ENCODE measurements at regions not wholly inside any gene's neighbourhood (a gene's known extent, or its start where the extent isn't known, plus 50 kb on each side); places are given as distances from the start of the nearest gene placed in this dataset.
A peak's percentile ranks its signal among the peaks of the same experiment; 100 is the strongest.
"Not testable (repeated sequence)": the region's sequence is repeated elsewhere in the genome, so short reads cannot be mapped to it uniquely, and the experiment has no call there.

GRCh38 chr10:45056806-45057205 lies 56.1 kb downstream of the ZNF22 start:
- DNase-seq = not testable (repeated sequence)

GRCh38 chr10:45058580-45058979 lies 57.9 kb downstream of the ZNF22 start:
- DNase-seq = no peak

- DNase-seq = no peak
Measured at GRCh38 chr10:45058992-45059561, 58.4 kb downstream of the ZNF22 start.

GRCh38 chr10:45059632-45060031 lies 58.9 kb downstream of the ZNF22 start:
- no peak for DNase-seq

- DNase-seq = no peak
Measured at GRCh38 chr10:45061982-45062381, 61.3 kb downstream of the ZNF22 start.

GRCh38 chr10:45063591-45064231 lies 63.0 kb downstream of the ZNF22 start:
- DNase-seq = no peak

- DNase-seq = no peak
Measured at GRCh38 chr10:45064998-45065397, 64.3 kb downstream of the ZNF22 start.

- no peak for DNase-seq
Measured at GRCh38 chr10:45071043-45071813, 70.5 kb downstream of the ZNF22 start.

GRCh38 chr10:45075216-45075615 lies 74.5 kb downstream of the ZNF22 start:
- DNase-seq = no peak

GRCh38 chr10:45075826-45076380 lies 75.2 kb downstream of the ZNF22 start:
- DNase-seq = no peak

GRCh38 chr10:45076891-45077290 lies 76.2 kb downstream of the ZNF22 start:
- DNase-seq = peak in 1 of 2 donors; percentile 7

- no peak for DNase-seq
Measured at GRCh38 chr10:45080331-45080730, 79.6 kb downstream of the ZNF22 start.

GRCh38 chr10:45082176-45082575 lies 81.5 kb downstream of the ZNF22 start:
- no peak for DNase-seq

- DNase-seq = no peak
Measured at GRCh38 chr10:45091968-45092367, 91.2 kb downstream of the ZNF22 start.

GRCh38 chr10:45093945-45094344 lies 93.2 kb downstream of the ZNF22 start:
- no peak for DNase-seq

GRCh38 chr10:45095286-45095685 lies 94.6 kb downstream of the ZNF22 start:
- DNase-seq = no peak

GRCh38 chr10:45096001-45096400 lies 95.3 kb downstream of the ZNF22 start:
- DNase-seq = no peak

GRCh38 chr10:45100429-45100828 lies 99.7 kb downstream of the ZNF22 start:
- DNase-seq = no peak

- DNase-seq = no peak
Measured at GRCh38 chr10:45104674-45105073, 104.0 kb downstream of the ZNF22 start.

GRCh38 chr10:45105309-45105708 lies 104.6 kb downstream of the ZNF22 start:
- DNase-seq = not testable (repeated sequence)

GRCh38 chr10:45106236-45106856 lies 105.6 kb downstream of the ZNF22 start:
- DNase-seq = no peak

GRCh38 chr10:45111509-45111908 lies 110.8 kb downstream of the ZNF22 start:
- DNase-seq = no peak

GRCh38 chr10:45117940-45118339 lies 117.2 kb downstream of the ZNF22 start:
- not testable (repeated sequence) for DNase-seq

Measured in CD4-positive, alpha-beta T cell treated with Interleukin-4 for 1 hour (primary cell).